OCI-LY1 (cell line): ENCODE measurements at regions not wholly inside any gene's neighbourhood (a gene's known extent, or its start where the extent isn't known, plus 50 kb on each side); places are given as distances from the start of the nearest gene placed in this dataset.

Experiments
- EZH2 ChIP-seq: fragments of 200-600 bp; sonication (generic), shearing (Covaris generic); IDR thresholded peaks from 2 replicates; pipeline ENCODE4 v1.8.0; 2017; ENCODE audit warnings: borderline replicate concordance, mixed run types, mild to moderate bottlenecking, antibody characterized with exemption, low read length, moderate library complexity, mixed read lengths
- TF ChIP-seq, protein P1 (sequence below): fragments of 200-600 bp; sonication (generic), shearing (Covaris generic); IDR thresholded peaks from 2 replicates; pipeline ENCODE4 v1.5.1; 2017; ENCODE audit warnings: mild to moderate bottlenecking, antibody characterized with exemption, low read length, moderate library complexity, mixed read lengths

GRCh38 chr2:147792966-147793617 is 51.7 kb upstream of the ACVR2A start:
- TF ChIP-seq, protein P1, sequence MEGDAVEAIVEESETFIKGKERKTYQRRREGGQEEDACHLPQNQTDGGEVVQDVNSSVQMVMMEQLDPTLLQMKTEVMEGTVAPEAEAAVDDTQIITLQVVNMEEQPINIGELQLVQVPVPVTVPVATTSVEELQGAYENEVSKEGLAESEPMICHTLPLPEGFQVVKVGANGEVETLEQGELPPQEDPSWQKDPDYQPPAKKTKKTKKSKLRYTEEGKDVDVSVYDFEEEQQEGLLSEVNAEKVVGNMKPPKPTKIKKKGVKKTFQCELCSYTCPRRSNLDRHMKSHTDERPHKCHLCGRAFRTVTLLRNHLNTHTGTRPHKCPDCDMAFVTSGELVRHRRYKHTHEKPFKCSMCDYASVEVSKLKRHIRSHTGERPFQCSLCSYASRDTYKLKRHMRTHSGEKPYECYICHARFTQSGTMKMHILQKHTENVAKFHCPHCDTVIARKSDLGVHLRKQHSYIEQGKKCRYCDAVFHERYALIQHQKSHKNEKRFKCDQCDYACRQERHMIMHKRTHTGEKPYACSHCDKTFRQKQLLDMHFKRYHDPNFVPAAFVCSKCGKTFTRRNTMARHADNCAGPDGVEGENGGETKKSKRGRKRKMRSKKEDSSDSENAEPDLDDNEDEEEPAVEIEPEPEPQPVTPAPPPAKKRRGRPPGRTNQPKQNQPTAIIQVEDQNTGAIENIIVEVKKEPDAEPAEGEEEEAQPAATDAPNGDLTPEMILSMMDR: no peak
- TF ChIP-seq EZH2: no peak
